Spleen (tissue), 7 donors: ENCODE measurements at regions not wholly inside any gene's neighbourhood (a gene's known extent, or its start where the extent isn't known, plus 50 kb on each side); places are given as distances from the start of the nearest gene placed in this dataset.

Experiments used
- CTCF ChIP-seq, 11 experiments: fragments of 200-600 bp in 7 of 11; fragments of 450-650 bp in 4 of 11; sonication (generic) in 4 of 11; IDR thresholded peaks in 8 of 11; conservative IDR thresholded peaks in 3 of 11; 1 replicate in 7 of 11; 2 replicates in 4 of 11; pipeline versions ENCODE4 v1.4.0 to v1.8.0; 2016 to 2021; ENCODE audit warnings: antibody characterized with exemption in 11 of 11, inconsistent platforms in 4 of 11, mild to moderate bottlenecking in 1 of 11
- POLR2AphosphoS5 ChIP-seq, 3 donors: sonication (generic); formaldehyde crosslinking; IDR thresholded peaks; one replicate each; pipeline ENCODE4 v1.5.1; 2017; ENCODE audit warnings: antibody characterized with exemption in 3 of 3
- donor health status: DM: no; HTN: no; CAD: no; lungs with moderate emphysema.
- donor health status: DM: no; HTN: no; CAD: no.
- donor health status: DM: no; HTN: no; CAD: no.

- TF ChIP-seq CTCF (IDR thresholded peaks at IDR 0.05 in 8 of 11, conservative IDR thresholded peaks at IDR 0.05 in 3 of 11) (no peak), POLR2AphosphoS5 (IDR thresholded peaks at IDR 0.05) (no peak)
Observed at GRCh38 chrX:125248931-125249330, 70.7 kb upstream of the TEX13C start.
